PC-3 (cell line): ENCODE measurements at regions not wholly inside any gene's neighbourhood (a gene's known extent, or its start where the extent isn't known, plus 50 kb on each side); places are given as distances from the start of the nearest gene placed in this dataset.

Source experiments
- ATAC-seq: fragments of 200-7000 bp; cut with Tn5 transposase; 2 replicates; pipeline ENCODE4 v1.9.1; 2020; ENCODE audit warnings: mild to moderate bottlenecking, moderate library complexity
- BruUV-seq: library from RNA; stranded (reverse); fragments of 400-500 nt; replicated peaks from 2 replicates; lab custom pipeline; 2021; lab: Mats Ljungman, UMichigan
- CTCF ChIA-PET: fragments of 300-600 bp; sonication (Branson Sonifier 250); formaldehyde crosslinking; loops from one replicate; lab custom pipeline; 2022; ENCODE audit warnings: antibody characterized with exemption; lab: Charles Lee
- POLR2A ChIA-PET: fragments of 300-600 bp; sonication (Branson Sonifier 250); formaldehyde crosslinking; loops from one replicate; lab custom pipeline; 2022; ENCODE audit warnings: antibody characterized with exemption; ENCODE audit not compliant: unreplicated experiment; lab: Charles Lee
- DNase-seq: peaks from one replicate; pipeline ENCODE4 v3.0.0-alpha.2; 2015
- H2AFZ ChIP-seq: fragments of 300-600 bp; sonication (generic); 2 replicates; pipeline ENCODE4 v1.6.0; 2016; ENCODE audit warnings: antibody characterized with exemption, low read length
- H3F3A ChIP-seq: fragments of 300-600 bp; sonication (generic); one replicate; pipeline ENCODE4 v1.6.0; 2017; ENCODE audit warnings: antibody characterized with exemption, low read length, control low read depth, mild to moderate bottlenecking; ENCODE audit not compliant: unreplicated experiment
- H3K27ac ChIP-seq: fragments of 300-600 bp; sonication (generic); 2 replicates; pipeline ENCODE4 v1.5.1; 2016; ENCODE audit warnings: mild to moderate bottlenecking, low read length
- H3K27me3 ChIP-seq: fragments of 300-600 bp; sonication (generic); 2 replicates; pipeline ENCODE4 v1.6.1; 2016; ENCODE audit warnings: low read length, mixed read lengths
- H3K36me3 ChIP-seq: fragments of 300-600 bp; sonication (generic); 2 replicates; pipeline ENCODE4 v1.6.1; 2016; ENCODE audit warnings: low read depth, mixed run types, low read length, mixed read lengths
- H3K4me1 ChIP-seq: fragments of 300-600 bp; sonication (generic); 2 replicates; pipeline ENCODE4 v1.5.1; 2016; ENCODE audit warnings: low read length; ENCODE audit not compliant: insufficient read depth
- H3K4me2 ChIP-seq: fragments of 300-600 bp; sonication (generic); 2 replicates; pipeline ENCODE4 v1.6.0; 2016; ENCODE audit warnings: low read length
- H3K4me3 ChIP-seq: fragments of 300-600 bp; sonication (generic); 2 replicates; pipeline ENCODE4 v1.5.1; 2016; ENCODE audit warnings: mild to moderate bottlenecking, low read length, mixed read lengths
- H3K79me2 ChIP-seq: fragments of 300-600 bp; sonication (generic); 2 replicates; pipeline ENCODE4 v1.6.1; 2017; ENCODE audit warnings: low read length, mixed read lengths
- H3K9ac ChIP-seq: fragments of 300-600 bp; sonication (generic); 2 replicates; pipeline ENCODE4 v1.6.0; 2016; ENCODE audit warnings: mild to moderate bottlenecking, low read length
- H3K9me2 ChIP-seq: fragments of 300-600 bp; sonication (generic); replicated peaks from 2 replicates; pipeline ENCODE4 v1.6.1; 2016; ENCODE audit warnings: mixed run types, low read length, mixed read lengths
- H3K9me3 ChIP-seq: fragments of 300-600 bp; sonication (generic); 2 replicates; pipeline ENCODE4 v1.6.1; 2016; ENCODE audit warnings: low read length, mixed read lengths
- H4K20me1 ChIP-seq: fragments of 300-600 bp; sonication (generic); 2 replicates; pipeline ENCODE4 v1.6.1; 2016; ENCODE audit warnings: low read length, mixed read lengths
- CTCF ChIP-seq: fragments of 300-600 bp; sonication (generic); conservative IDR thresholded peaks from 2 replicates; pipeline ENCODE4 v1.5.1; 2017; ENCODE audit warnings: antibody characterized with exemption, low read depth, mild to moderate bottlenecking, low read length
- EZH2 ChIP-seq: fragments of 300-600 bp; sonication (generic); IDR thresholded peaks from one replicate; pipeline ENCODE4 v1.6.1; 2017; ENCODE audit warnings: antibody characterized with exemption, mild to moderate bottlenecking, low read length; ENCODE audit not compliant: unreplicated experiment
- EZH2phosphoT487 ChIP-seq: fragments of 300-600 bp; sonication (generic); IDR thresholded peaks from 2 replicates; pipeline ENCODE4 v1.6.1; 2018; ENCODE audit warnings: mild to moderate bottlenecking, antibody characterized with exemption, low read length, borderline replicate concordance
- intact Hi-C: fragments of 100-400 bp; cut with micrococcal nuclease; formaldehyde crosslinking; loops from 2 replicates; pipeline ENCODE4 v1.9.0; 2023

- ATAC-seq: no peak
- intact Hi-C loops: no loop called here
- ChIA-PET CTCF (no interaction called here), POLR2A (no interaction called here)
- Histone ChIP-seq H3K27me3 (no peaks in the 10 kb centered on the region), H3K9me2 (no peaks in the 10 kb centered on the region), H3K4me3 (no peak overlapping the region), H2AFZ (no peak overlapping the region), H3K27ac (no peak overlapping the region), H3K9me3 (no peaks in the 10 kb centered on the region), H3K36me3 (no peaks in the 10 kb centered on the region), H3F3A (no peaks in the 10 kb centered on the region), H3K4me1 (no peaks in the 10 kb centered on the region; the same call in 1 of the 2 replicates), H3K79me2 (no peaks in the 10 kb centered on the region), H4K20me1 (no peaks in the 10 kb centered on the region), H3K9ac (no peak overlapping the region), H3K4me2 (no peak overlapping the region)
- no peak for TF ChIP-seq CTCF
- no peak for TF ChIP-seq EZH2phosphoT487
- TF ChIP-seq EZH2: no peak
- BruUV-seq: no TSS peak
- no peak for DNase-seq
Measured at GRCh38 chr3:18190646-18191045, 234.5 kb downstream of the SATB1 start.

DNA sequence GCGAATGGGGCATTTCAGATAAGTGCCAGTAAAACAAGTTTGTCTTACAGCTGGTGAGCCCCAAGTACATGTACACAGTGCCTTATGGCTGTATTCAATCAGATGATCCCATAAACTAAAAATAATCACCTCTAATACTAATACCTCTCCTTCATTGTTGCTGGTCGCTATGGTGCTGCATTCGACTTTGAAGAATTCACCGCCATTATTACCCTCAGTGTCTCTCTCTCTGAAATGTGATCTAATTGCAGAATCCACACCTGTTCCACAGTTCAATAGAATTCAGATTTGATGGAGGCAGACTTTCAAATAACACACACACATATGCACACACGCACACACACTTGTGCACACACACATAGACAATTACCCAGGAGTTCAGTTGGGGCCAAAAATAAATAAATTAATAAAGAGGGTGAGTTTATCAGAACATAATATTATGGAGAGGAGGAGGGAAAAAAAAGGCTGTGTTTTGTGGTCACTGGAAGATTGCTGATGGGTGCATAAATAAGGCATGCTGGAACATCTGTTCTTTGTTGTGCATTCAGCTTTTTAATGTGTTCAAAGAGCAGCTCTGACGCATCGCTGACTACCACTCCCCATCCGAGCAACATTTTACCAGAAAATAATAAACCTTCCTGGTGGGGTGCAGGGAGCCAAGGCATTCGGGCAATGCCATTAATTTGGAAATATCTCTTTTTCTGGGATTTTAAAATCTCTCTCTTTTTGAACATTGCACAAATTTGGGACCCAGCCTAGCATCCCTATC lies 235.7 kb downstream of the SATB1 start:
- DNase-seq: peak; percentile 8
- ChIA-PET CTCF (no interaction called here), POLR2A (no interaction called here)
- no peaks in the 10 kb centered on the region for H3K9me3 ChIP-seq
- H3K27ac ChIP-seq: no peak overlapping the region
- H3K27me3 ChIP-seq: no peaks in the 10 kb centered on the region
- no peaks in the 10 kb centered on the region for H3K9me2 ChIP-seq
- no peak overlapping the region for H3K4me3 ChIP-seq
- H3K36me3 ChIP-seq: no peaks in the 10 kb centered on the region
- H3F3A ChIP-seq: no peaks in the 10 kb centered on the region
- no peaks in the 10 kb centered on the region for H4K20me1 ChIP-seq
- H3K4me2 ChIP-seq: no peak overlapping the region
- ATAC-seq: no peak
- H3K79me2 ChIP-seq: no peaks in the 10 kb centered on the region
- no peak overlapping the region for H2AFZ ChIP-seq
- intact Hi-C loops: no loop called here
- H3K4me1 ChIP-seq: no peaks in the 10 kb centered on the region; the same call in 1 of the 2 replicates
- no peak overlapping the region for H3K9ac ChIP-seq
- no peak for TF ChIP-seq EZH2
- TF ChIP-seq CTCF: no peak
- no peak for TF ChIP-seq EZH2phosphoT487
- no TSS peak for BruUV-seq

DNA sequence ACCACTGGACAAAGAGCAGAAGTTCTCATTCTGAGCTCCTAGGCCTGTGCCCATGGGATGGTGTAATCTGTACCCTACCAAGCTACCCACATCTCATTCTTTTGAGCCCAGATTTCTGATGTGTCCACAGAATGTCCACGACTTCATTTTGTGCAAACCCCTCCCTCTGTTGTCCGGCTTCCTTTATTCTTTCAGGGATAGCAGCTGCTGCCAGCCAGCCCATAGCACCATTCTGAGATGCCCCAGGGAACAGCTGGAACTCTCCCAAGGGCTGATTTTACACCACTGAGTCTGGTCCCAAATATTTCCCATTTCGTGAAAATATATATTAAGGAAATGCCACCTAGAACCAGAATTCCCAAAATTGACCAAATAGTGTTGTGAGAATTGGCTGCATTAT lies 236.6 kb downstream of the SATB1 start:
- no TSS peak for BruUV-seq
- Histone ChIP-seq H3F3A (no peaks in the 10 kb centered on the region), H3K36me3 (no peaks in the 10 kb centered on the region), H4K20me1 (no peaks in the 10 kb centered on the region), H3K27ac (no peak overlapping the region), H3K9me2 (no peaks in the 10 kb centered on the region), H3K9ac (no peak overlapping the region), H3K79me2 (no peaks in the 10 kb centered on the region), H3K9me3 (no peaks in the 10 kb centered on the region), H2AFZ (no peak overlapping the region), H3K4me2 (no peak overlapping the region), H3K4me1 (no peaks in the 10 kb centered on the region; the same call in 1 of the 2 replicates), H3K4me3 (no peak overlapping the region), H3K27me3 (no peaks in the 10 kb centered on the region)
- ATAC-seq (no peak), DNase-seq (no peak)
- CTCF ChIA-PET: no interaction called here
- intact Hi-C loops: no loop called here
- TF ChIP-seq CTCF: no peak
- TF ChIP-seq EZH2: no peak
- no peak for TF ChIP-seq EZH2phosphoT487
- POLR2A ChIA-PET: no interaction called here
